GM12878 (cell line): ENCODE measurements at regions not wholly inside any gene's neighbourhood (a gene's known extent, or its start where the extent isn't known, plus 50 kb on each side); places are given as distances from the start of the nearest gene placed in this dataset.

ENCODE experiments used
- CREM ChIP-seq: IDR thresholded peaks from 2 replicates; pipeline ENCODE4 v1.6.1; 2014; ENCODE audit warnings: antibody characterized with exemption, low read depth
- EZH2 ChIP-seq: IDR thresholded peaks from 2 replicates; pipeline ENCODE4 v1.6.1; 2012; ENCODE audit warnings: low read depth, mild to moderate bottlenecking, control low read depth, inconsistent platforms, low read length, borderline replicate concordance; ENCODE audit not compliant: control insufficient read depth
- HDAC2 ChIP-seq: fragments of 200-600 bp; sonication (generic); IDR thresholded peaks from 2 replicates; pipeline ENCODE4 v1.6.1; 2017
- KDM1A ChIP-seq: fragments of 200-600 bp; sonication (generic); IDR thresholded peaks from 2 replicates; pipeline ENCODE4 v1.6.1; 2016; ENCODE audit warnings: borderline replicate concordance
- NFYB ChIP-seq: IDR thresholded peaks from 2 replicates; pipeline ENCODE4 v1.6.1; 2011; ENCODE audit warnings: low read depth, mild to moderate bottlenecking, low read length, improper control_type of control experiment, moderate library complexity; ENCODE audit not compliant: insufficient read depth
- POLR2A ChIP-seq: IDR thresholded peaks from 2 replicates; pipeline ENCODE4 v1.6.1; 2011; ENCODE audit warnings: low read depth, mild to moderate bottlenecking, low read length
- RB1 ChIP-seq: fragments of 450-650 bp; formaldehyde crosslinking; IDR thresholded peaks from 2 replicates; pipeline ENCODE4 v1.6.1; 2017; ENCODE audit warnings: mild to moderate bottlenecking, borderline replicate concordance
- RCOR1 ChIP-seq: conservative IDR thresholded peaks from 2 replicates; pipeline ENCODE4 v1.6.1; 2012; ENCODE audit warnings: low read depth, low read length, improper control_type of control experiment
- ZNF384 ChIP-seq: IDR thresholded peaks from 2 replicates; pipeline ENCODE4 v1.6.1; 2012; ENCODE audit warnings: low read depth, mild to moderate bottlenecking, low read length, improper control_type of control experiment, borderline replicate concordance
- TF ChIP-seq, protein P1 (sequence below), 3 experiments: IDR thresholded peaks in 2 of 3; conservative IDR thresholded peaks in 1 of 3; 2 replicates each; pipeline ENCODE4 v1.5.1; 2011; ENCODE audit warnings: low read depth in 3 of 3, low read length in 3 of 3, mild to moderate bottlenecking in 3 of 3, control low read depth in 2 of 3, moderate library complexity in 2 of 3, inconsistent platforms in 1 of 3, mixed read lengths in 1 of 3; ENCODE audit not compliant: control insufficient read depth in 2 of 3, insufficient read depth in 1 of 3; ENCODE audit errors: extremely low read depth in 1 of 3
- TF ChIP-seq, protein P2 (sequence below): fragments of 450-650 bp; IDR thresholded peaks from 2 replicates; pipeline ENCODE4 v1.6.1; 2017; ENCODE audit warnings: mild to moderate bottlenecking, moderate library complexity
- TF ChIP-seq, protein P3 (sequence below): IDR thresholded peaks from 2 replicates; pipeline ENCODE4 v1.6.1; 2012; ENCODE audit warnings: low read length, inconsistent platforms

DNA sequence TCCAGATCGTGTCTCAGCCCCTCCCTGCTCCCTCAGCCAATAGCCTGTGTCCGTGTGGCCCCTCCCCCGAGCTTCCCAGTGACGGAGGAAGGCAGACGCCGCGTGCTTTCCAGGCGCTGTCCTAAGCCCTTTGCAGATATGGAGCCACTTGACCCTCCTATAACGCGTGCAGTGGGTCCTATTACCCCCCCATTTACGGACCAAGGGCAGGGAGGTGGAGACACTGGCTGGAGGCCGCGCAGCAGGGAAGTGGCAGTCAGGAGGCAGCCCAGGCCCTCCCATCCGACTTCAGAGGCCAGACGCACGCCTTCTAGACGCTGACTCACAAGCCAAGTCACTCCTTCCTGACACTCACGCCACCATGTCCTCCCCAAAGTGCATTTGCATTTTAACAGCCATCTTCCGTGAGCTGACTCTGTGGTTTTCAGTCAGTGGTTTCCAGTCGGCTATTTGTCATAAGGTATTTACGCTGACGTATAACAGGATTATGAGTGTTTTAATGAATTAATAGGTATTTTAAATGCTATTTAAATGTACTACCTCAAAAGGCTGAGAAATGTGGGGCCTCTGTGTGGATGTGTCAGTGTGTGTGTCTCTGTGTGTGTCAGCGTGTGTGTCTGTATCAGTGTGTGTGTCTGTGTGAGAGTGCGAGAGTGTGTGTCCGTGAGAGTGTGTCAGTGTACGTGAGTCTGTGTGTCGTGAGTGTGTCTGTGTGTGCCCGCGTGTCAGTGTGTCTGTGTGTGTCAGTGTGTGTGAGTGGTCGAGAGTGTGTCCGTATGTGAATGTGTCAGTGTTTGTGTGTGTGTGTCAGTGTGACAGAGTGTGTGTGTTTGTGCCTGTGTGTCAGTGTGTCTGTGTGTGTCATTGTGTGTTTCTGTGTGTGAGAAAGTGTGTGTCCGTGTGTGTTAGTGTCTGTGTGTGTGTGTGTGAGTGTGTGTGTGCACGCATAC is 92.0 kb upstream of the INSIG1 start:
- TF ChIP-seq RB1 (0 out of 2 replicates have a peak, but pooled peaks have one; percentile 34), POLR2A (peak; percentile 90), KDM1A (no peak), EZH2 (no peak), CREM (peak; percentile 84), HDAC2 (no peak), ZNF384 (no peak), RCOR1 (no peak), NFYB (peak; percentile 84)
- TF ChIP-seq, protein P1, sequence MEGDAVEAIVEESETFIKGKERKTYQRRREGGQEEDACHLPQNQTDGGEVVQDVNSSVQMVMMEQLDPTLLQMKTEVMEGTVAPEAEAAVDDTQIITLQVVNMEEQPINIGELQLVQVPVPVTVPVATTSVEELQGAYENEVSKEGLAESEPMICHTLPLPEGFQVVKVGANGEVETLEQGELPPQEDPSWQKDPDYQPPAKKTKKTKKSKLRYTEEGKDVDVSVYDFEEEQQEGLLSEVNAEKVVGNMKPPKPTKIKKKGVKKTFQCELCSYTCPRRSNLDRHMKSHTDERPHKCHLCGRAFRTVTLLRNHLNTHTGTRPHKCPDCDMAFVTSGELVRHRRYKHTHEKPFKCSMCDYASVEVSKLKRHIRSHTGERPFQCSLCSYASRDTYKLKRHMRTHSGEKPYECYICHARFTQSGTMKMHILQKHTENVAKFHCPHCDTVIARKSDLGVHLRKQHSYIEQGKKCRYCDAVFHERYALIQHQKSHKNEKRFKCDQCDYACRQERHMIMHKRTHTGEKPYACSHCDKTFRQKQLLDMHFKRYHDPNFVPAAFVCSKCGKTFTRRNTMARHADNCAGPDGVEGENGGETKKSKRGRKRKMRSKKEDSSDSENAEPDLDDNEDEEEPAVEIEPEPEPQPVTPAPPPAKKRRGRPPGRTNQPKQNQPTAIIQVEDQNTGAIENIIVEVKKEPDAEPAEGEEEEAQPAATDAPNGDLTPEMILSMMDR (IDR thresholded peaks at IDR 0.05 in 2 of 3, conservative IDR thresholded peaks at IDR 0.05 in 1 of 3; ENCODE audit: control insufficient read depth in 2 of 3, extremely low read depth in 1 of 3, insufficient read depth in 1 of 3, low read depth in 3 of 3, low read length in 3 of 3): no peak
- TF ChIP-seq, protein P2, sequence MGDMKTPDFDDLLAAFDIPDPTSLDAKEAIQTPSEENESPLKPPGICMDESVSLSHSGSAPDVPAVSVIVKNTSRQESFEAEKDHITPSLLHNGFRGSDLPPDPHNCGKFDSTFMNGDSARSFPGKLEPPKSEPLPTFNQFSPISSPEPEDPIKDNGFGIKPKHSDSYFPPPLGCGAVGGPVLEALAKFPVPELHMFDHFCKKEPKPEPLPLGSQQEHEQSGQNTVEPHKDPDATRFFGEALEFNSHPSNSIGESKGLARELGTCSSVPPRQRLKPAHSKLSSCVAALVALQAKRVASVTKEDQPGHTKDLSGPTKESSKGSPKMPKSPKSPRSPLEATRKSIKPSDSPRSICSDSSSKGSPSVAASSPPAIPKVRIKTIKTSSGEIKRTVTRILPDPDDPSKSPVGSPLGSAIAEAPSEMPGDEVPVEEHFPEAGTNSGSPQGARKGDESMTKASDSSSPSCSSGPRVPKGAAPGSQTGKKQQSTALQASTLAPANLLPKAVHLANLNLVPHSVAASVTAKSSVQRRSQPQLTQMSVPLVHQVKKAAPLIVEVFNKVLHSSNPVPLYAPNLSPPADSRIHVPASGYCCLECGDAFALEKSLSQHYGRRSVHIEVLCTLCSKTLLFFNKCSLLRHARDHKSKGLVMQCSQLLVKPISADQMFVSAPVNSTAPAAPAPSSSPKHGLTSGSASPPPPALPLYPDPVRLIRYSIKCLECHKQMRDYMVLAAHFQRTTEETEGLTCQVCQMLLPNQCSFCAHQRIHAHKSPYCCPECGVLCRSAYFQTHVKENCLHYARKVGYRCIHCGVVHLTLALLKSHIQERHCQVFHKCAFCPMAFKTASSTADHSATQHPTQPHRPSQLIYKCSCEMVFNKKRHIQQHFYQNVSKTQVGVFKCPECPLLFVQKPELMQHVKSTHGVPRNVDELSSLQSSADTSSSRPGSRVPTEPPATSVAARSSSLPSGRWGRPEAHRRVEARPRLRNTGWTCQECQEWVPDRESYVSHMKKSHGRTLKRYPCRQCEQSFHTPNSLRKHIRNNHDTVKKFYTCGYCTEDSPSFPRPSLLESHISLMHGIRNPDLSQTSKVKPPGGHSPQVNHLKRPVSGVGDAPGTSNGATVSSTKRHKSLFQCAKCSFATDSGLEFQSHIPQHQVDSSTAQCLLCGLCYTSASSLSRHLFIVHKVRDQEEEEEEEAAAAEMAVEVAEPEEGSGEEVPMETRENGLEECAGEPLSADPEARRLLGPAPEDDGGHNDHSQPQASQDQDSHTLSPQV: no peak; the same call in 1 of the 2 replicates
- TF ChIP-seq, protein P3, sequence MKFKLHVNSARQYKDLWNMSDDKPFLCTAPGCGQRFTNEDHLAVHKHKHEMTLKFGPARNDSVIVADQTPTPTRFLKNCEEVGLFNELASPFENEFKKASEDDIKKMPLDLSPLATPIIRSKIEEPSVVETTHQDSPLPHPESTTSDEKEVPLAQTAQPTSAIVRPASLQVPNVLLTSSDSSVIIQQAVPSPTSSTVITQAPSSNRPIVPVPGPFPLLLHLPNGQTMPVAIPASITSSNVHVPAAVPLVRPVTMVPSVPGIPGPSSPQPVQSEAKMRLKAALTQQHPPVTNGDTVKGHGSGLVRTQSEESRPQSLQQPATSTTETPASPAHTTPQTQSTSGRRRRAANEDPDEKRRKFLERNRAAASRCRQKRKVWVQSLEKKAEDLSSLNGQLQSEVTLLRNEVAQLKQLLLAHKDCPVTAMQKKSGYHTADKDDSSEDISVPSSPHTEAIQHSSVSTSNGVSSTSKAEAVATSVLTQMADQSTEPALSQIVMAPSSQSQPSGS: peak; percentile 90
